GM12872 (cell line): ENCODE measurements at regions not wholly inside any gene's neighbourhood (a gene's known extent, or its start where the extent isn't known, plus 50 kb on each side); places are given as distances from the start of the nearest gene placed in this dataset.

ENCODE experiments used
- CTCF ChIP-seq: IDR thresholded peaks from 3 replicates; pipeline ENCODE4 v1.5.1; 2011; ENCODE audit warnings: low read depth, mild to moderate bottlenecking, low read length, moderate library complexity; ENCODE audit not compliant: insufficient read depth

DNA sequence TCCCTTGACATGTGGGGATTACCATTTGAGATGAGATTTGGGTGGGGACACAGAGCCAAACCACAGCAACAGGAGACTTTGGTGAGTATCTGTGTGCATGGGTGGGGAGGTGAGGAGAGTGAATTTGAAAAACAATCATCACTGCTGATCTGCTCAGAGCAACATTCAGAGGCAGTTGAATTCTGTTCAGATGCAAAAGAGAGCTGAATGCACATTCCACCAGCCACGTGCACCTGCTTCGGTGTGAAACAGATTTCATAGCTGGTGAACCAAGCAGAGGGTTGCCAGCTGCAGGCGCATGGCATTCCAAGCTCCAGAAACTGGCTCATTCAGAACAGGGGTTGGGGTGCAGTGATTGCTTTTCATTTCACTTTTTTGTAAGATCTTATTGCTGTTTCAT lies 233.1 kb upstream of the FOXF1 start:
- TF ChIP-seq CTCF, result no peak

- TF ChIP-seq CTCF, result no peak
Measured at GRCh38 chr16:86281421-86281820, 228.9 kb upstream of the FOXF1 start.

DNA sequence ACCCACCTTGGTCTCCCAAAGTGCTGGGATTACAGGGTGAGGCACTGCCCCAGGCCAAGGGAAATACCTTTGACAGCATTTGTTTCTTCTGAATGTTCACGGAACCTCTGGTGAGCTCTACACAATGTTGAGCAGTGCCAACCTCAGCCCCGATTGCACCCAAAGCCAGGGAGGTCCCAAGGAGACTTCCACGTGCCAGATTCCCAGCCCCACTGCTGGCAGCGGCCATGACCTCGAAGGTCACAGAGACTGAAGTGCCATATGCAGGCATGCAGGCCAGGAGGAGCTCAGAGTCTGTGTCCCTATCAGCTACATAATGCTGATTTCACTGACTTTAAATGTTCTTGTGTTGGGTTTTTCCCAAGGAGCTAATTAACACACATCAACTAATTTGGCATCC lies 226.4 kb upstream of the FOXF1 start:
- TF ChIP-seq CTCF, result no peak

- no peak for TF ChIP-seq CTCF
Measured at GRCh38 chr16:86285421-86285820, 224.9 kb upstream of the FOXF1 start.

- no peak for TF ChIP-seq CTCF
Measured at GRCh38 chr16:86285938-86286921, 224.1 kb upstream of the FOXF1 start.

DNA sequence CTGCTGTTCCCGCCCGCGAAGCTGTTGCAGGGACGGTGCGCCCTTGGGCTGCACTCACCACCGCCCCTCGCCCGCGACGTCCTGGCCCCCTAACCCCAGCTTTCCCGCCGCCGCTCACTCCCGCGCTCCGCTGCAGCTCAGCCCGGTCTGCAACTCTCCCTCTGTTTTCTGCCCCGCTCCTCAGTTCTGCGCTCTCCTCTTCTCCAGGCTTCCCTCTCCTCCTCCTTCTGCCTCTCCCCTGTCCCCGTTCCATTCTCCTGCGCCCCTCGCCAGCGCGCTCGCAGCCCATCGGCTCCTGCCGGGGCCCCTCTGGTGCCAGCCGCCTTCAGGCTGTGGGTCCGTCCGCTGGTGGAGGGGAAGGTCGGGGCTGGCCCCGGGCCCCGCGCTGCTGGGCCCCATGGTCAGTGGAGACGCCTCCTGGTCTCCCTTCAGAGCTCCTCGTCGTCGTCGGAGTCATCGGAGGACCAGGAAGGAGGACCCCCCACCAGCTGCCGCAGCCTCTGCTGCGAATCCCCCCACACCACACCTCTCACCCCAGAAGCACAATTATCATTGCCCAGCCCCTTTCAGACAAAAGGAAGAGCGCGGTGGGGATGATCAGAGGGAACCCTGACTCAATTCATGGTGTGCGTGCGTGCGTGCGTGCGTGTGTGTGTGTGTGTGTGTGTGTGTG lies 223.2 kb upstream of the FOXF1 start:
- no peak for TF ChIP-seq CTCF

DNA sequence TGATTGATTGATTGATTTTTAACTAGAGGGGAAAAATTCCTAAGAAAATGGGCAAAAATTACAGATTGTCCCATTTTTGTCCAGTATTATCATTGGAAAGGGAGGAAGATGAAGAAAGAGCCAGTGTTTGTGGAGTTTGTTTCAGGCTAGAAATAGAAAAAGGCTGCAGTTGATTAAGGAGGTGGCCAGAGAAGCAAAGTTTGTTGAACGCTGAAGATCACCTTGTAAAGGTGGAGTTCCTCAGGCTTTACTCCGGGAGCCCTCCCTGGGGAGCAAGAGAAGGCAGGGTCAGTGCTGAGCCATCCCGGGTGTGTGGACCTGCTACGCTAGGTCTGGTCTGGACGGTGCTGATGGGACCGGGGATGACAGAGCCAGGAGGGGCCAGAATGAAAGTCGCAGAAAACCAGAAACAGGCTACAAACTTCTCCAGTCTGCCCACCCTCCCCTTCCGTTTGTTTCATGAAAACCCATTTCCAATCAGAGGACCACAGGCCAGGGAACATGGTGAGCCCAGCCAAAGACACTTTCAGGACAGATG lies 222.6 kb upstream of the FOXF1 start:
- TF ChIP-seq CTCF, result no peak
